ENCODE measurements at regions not wholly inside any gene's neighbourhood (a gene's known extent, or its start where the extent isn't known, plus 50 kb on each side); places are given as distances from the start of the nearest gene placed in this dataset.
"Not testable (repeated sequence)": the region's sequence is repeated elsewhere in the genome, so short reads cannot be mapped to it uniquely, and the experiment has no call there.

DNA sequence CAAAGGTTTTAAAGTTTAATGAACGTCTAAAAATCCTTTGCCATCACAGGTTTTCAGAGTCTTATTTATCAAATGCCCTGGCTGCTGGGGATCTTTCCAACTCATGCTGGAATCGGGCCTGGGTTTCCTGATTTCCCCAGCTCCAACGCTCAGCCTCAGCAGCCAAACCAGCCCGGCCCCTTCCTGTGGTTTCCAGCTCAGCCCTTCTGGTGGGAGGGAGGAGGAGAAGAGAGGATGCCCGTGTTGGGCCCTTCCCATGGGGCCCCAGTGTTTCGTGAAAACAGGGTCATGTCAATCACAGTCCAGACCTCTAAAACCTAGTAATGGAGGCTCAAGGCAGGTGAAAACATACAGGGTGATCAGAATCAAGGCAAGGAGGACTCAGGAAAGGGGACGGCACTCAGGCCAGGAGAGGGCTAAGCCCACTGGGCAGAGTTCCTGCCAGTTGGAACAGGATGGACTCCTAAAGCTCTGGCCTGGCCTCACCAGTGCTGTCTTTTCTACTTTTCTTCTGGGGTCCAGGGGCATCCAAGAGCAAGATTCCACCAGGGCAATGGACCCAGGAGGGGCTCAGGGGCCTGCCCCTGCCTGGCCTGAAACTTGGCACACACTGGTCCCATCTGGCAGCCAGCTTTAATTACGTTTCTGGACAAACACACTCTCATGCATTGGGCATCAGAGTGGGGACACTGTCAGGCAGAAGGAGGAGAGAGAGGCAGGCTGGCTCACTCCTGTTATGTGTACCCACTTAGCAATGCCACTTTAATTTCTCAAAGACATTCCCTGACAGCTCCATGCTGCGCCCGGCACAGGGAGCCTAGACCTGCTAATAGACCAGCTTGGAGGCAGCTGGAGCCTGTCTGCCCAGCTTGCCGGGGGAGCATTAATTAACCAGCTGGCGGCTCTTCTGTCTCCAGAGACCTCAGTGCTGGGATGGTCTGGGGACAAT lies 194.6 kb downstream of the FAM43A start:
- no peaks in the 10 kb centered on the region for H3K36me3 Mint-ChIP-seq (ENCODE audit: low read depth)
- H3K27me3 Mint-ChIP-seq (ENCODE audit: low read depth) = peaks cover 4% of the 10 kb centered on the region
- no peak overlapping the region for H3K4me3 Mint-ChIP-seq
- H3K9me3 Mint-ChIP-seq = peaks cover 16% of the 10 kb centered on the region
- no peak overlapping the region for H3K27ac Mint-ChIP-seq
- H3K4me1 Mint-ChIP-seq (ENCODE audit: low read depth) = peaks cover 2% of the 10 kb centered on the region

DNA sequence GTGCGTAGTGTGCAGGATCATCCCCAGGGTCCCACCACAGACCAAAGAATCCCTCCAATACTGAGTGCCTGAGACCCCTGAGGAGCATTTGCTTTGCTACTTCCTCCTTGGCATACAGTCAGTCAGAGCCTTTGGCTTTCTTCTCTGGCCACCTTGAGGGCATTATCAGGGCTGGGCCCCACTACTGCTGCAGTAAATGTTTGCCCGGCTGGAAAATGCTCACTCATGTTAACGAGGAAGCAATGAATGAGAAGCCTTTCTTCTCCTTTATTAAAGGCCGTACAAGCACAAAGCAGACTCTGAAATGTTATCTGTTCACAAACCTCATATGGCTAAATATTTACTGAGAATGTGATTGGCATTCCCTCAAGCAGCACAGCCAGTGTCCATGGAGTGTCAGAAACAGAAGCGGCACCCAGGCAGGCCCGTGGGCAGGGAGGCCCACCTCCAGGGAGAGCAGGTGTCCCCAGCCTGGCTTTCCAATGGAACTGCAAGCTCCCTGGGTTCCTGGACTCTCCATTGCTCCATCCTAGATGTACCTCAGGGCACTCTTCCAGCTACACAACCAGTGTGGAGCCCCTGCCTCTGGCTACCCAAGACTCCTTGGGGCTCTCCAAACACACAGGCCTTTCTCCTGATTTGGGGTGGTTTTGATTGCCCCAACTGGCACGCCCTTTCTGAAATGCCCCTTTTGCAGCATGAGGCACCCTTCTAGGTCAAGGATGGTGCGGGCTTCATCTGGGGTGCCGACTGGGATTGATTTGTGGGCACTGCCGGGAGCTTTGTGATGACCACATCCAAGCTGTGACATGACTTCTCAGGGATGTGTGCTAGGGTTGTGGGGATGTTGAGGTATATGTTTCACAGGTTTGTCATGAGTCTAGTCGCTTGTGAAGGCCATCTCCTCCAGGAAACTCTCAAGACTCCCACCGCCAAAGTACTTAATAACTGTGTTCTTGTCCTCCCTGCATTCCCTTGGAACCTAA lies 195.6 kb downstream of the FAM43A start:
- Mint-ChIP-seq H3K27me3 (ENCODE audit: low read depth) (peaks cover 4% of the 10 kb centered on the region), H3K4me1 (ENCODE audit: low read depth) (peaks cover 2% of the 10 kb centered on the region), H3K36me3 (ENCODE audit: low read depth) (no peaks in the 10 kb centered on the region), H3K9me3 (peaks cover 16% of the 10 kb centered on the region), H3K4me3 (no peak overlapping the region), H3K27ac (no peak overlapping the region)

DNA sequence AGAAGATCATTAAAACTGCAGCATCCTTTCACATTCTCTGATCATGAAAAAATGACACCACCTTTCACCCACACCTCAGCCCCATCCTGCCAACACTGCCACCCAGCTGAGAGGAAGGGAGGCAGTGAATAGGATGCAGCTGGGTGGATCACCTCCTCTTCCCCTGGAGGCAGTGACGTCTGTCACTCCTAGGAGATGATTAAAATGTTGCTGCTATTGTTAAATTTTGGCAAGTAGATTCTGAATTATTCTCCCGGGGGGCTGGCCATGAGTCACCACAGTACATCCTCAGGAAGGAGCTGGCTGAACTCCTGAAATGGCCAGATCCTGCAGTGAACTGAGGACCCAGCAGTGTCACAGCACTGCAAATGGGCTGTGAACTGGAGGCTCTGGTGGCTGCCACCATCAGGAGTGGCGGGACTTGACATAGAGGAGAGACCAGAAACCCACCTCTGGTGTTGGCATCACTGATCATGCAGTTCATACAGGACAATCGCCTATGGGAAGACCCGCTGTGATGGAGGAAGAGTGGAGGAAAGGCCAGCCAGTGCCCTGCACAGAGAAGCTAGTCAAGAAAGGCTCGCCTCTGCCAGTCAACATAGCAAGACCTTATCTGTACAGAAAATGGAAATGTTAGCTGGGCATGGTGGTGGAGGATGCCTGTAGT lies 199.1 kb downstream of the FAM43A start:
- Mint-ChIP-seq H3K27me3 (ENCODE audit: low read depth) (peaks cover 3% of the 10 kb centered on the region), H3K4me1 (ENCODE audit: low read depth) (peaks cover 2% of the 10 kb centered on the region), H3K36me3 (ENCODE audit: low read depth) (peaks cover 2% of the 10 kb centered on the region), H3K9me3 (peaks cover 31% of the 10 kb centered on the region), H3K27ac (no peak overlapping the region), H3K4me3 (no peak overlapping the region)

DNA sequence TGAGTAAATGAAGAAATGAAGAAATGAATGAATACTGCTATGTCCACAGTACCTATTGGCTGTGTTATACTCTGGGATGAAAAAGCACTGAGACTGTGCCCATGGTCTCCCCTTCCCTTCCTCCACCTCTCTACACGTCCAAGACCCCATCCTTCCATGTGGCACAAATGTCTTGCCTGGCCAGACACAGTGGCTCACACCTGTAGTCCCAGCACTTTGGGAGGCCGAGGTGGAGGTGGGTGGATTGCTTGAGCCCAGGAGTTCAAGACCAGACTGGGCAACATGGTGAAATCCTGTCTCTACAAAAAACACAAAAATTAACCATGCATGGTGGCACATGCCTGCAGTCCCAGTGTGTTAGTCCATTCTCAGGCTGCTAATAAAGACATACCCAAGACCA lies 200.1 kb downstream of the FAM43A start:
- H3K27ac Mint-ChIP-seq = no peak overlapping the region

DNA sequence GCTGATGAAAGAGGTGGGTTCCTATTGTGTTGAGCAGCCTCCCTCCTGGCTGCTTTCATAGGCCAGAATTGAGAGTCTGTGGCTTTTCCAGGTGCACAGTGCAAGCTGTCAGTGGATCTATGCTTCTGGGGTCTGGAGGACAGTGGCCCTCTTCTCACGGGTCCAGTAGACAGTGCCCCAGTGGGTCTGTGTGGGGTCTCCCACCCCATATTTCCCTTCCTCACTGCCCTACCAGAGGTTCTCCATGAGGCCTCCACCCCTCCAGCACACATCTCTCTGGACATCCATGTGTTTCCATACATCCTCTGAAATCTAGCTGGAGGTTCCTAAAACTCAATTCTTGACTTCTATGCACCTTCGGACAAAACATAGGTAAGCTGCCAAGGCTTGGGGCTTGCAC lies 201.2 kb downstream of the FAM43A start:
- Mint-ChIP-seq H3K36me3 (ENCODE audit: low read depth) (peaks cover 2% of the 10 kb centered on the region), H3K4me3 (no peak overlapping the region), H3K27ac (no peak overlapping the region), H3K9me3 (peaks cover 31% of the 10 kb centered on the region), H3K4me1 (ENCODE audit: low read depth) (no peaks in the 10 kb centered on the region), H3K27me3 (ENCODE audit: low read depth) (peaks cover 3% of the 10 kb centered on the region)

More for the DNA sequence above, 200.1 kb downstream of the FAM43A start:
- peaks cover 3% of the 10 kb centered on the region for H3K27me3 Mint-ChIP-seq (ENCODE audit: low read depth)
- H3K9me3 Mint-ChIP-seq = peaks cover 31% of the 10 kb centered on the region
- peaks cover 2% of the 10 kb centered on the region for H3K36me3 Mint-ChIP-seq (ENCODE audit: low read depth)
- no peaks in the 10 kb centered on the region for H3K4me1 Mint-ChIP-seq (ENCODE audit: low read depth)
- H3K4me3 Mint-ChIP-seq = no peak overlapping the region

DNA sequence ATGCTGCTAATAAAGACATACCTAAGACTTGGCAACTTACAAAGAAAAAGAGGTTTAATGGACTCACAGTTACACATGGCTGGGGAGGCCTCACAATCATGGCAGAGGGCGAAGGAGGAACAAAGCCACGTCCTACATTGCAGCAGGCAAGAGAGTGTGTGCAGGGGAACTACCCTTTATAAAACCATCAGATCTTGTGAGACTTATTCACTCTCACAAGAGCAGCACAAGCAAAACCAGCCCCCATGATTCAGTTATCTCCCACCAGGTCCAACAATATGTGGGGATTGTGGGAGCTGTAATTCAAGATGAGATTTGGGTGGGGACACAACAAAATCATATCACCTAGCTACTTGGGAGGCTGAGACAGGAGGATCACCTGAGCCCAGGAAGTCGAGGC lies 202.4 kb downstream of the FAM43A start:
- not testable (repeated sequence) for H3K4me3 Mint-ChIP-seq; H3K27ac Mint-ChIP-seq; H3K27me3 Mint-ChIP-seq (ENCODE audit: low read depth); H3K36me3 Mint-ChIP-seq (ENCODE audit: low read depth); H3K4me1 Mint-ChIP-seq (ENCODE audit: low read depth)
- peaks cover 35% of the 10 kb centered on the region for H3K9me3 Mint-ChIP-seq

DNA sequence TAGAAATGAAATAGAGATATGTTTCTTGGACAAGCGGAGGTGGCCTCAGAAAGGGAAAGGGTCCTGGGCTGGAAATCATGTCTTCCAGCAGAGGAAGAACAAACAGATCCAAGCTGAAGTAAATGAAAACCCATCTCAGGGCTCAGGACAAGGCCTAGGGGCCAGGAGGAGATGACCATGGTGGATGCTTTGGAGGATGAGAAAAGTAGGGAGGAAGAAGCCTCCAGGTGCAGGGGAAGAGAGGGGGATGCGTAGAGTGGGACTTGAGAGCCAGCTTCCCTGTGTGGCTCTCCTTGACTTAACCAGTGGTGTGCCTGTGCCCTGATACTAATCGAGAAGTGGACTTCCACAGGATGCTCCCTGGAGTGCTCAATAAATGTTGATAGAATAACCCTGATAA lies 203.2 kb downstream of the FAM43A start:
- Mint-ChIP-seq H3K4me1 (ENCODE audit: low read depth) (no peaks in the 10 kb centered on the region), H3K36me3 (ENCODE audit: low read depth) (peaks cover 2% of the 10 kb centered on the region), H3K27ac (no peak overlapping the region), H3K9me3 (peaks cover 32% of the 10 kb centered on the region), H3K27me3 (ENCODE audit: low read depth) (peaks cover 3% of the 10 kb centered on the region), H3K4me3 (no peak overlapping the region)

DNA sequence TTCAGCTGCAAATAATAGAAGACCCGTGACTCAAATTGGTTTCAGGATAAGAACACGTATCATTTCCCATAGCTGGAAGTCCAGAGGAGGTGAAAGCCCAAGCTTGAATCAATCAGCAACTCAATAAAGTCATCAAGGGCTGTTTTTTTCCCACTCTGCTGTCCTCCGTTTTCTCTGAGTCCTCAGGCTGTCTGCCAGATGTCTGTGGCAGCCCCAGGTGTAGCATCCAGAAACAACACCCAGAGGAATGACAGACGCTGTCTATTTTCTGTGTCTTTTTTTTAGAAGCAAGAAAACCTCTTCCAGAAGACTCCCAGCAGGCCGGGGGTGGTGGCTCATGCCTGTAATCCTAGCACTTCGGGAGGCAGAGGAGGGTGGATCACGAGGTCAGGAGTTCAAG lies 204.4 kb downstream of the FAM43A start:
- Mint-ChIP-seq H3K27me3 (ENCODE audit: low read depth) (peaks cover 3% of the 10 kb centered on the region), H3K4me1 (ENCODE audit: low read depth) (no peaks in the 10 kb centered on the region), H3K27ac (no peak overlapping the region), H3K36me3 (ENCODE audit: low read depth) (peaks cover 4% of the 10 kb centered on the region), H3K9me3 (peaks cover 28% of the 10 kb centered on the region), H3K4me3 (no peak overlapping the region)

DNA sequence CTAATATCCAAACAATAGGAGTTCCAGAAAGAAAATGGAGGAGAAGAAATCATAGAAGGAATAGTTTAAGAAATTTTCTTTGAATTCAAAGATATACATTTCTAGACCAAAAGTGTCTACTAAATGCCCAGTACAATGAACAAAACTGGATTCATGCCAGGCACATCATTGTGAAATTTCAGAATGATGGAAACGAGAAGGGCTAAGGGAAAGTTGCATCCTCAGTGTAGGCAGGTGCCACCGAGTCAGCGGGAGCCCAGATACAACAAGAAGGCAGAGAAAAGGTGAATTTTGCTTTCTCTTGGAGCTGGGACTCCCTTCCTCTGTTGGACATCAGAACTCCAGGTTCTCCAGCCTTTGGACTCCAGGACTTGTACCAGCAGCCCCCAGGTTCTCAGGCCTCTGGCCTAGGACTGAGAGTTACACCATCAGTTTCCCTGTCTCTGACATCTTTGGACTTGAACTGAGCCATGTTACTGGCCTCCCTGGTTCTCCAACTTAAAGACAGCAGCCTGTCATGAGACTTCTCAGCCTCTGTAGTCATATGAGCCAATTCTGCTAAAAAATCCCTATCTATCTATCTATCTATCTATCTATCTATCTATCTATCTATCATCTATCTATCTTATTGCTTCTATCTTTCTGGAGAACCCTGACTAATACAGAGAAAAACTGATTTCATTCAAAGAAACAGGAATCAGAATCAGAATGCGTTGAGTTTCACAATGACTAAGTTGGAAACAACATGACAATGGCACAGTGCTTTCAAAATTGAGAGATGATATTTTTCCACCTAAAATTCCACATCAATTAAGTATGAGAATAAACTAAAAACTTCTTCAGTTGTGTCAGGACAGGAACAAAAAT lies 207.7 kb downstream of the FAM43A start:
- peaks cover 6% of the 10 kb centered on the region for H3K36me3 Mint-ChIP-seq (ENCODE audit: low read depth)
- H3K27ac Mint-ChIP-seq = no peak overlapping the region
- no peaks in the 10 kb centered on the region for H3K4me1 Mint-ChIP-seq (ENCODE audit: low read depth)
- H3K9me3 Mint-ChIP-seq = peaks cover 38% of the 10 kb centered on the region
- peaks cover 12% of the 10 kb centered on the region for H3K27me3 Mint-ChIP-seq (ENCODE audit: low read depth)
- H3K4me3 Mint-ChIP-seq = no peak overlapping the region

DNA sequence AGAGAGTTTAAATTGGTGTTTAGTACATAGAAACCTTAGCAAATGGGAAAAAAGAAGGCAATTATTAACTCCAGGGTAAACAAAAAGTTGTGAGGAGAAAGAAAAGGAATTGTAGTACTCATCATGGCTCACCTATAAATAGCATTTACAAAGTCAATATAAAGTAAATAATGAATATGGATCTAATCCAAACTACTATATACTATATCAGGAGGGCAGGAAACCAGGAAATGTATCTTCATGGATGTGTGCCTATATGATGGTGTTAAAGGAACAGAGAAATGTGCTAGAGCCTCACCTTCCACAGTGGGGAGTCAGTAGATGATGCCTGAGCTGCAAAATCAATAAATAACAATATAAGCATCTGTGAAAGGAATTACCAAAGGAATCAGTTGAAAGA lies 208.9 kb downstream of the FAM43A start:
- no peak overlapping the region for H3K27ac Mint-ChIP-seq
- peaks cover 50% of the 10 kb centered on the region for H3K9me3 Mint-ChIP-seq
- H3K27me3 Mint-ChIP-seq (ENCODE audit: low read depth) = peaks cover 21% of the 10 kb centered on the region
- H3K4me1 Mint-ChIP-seq (ENCODE audit: low read depth) = no peaks in the 10 kb centered on the region
- peaks cover 4% of the 10 kb centered on the region for H3K36me3 Mint-ChIP-seq (ENCODE audit: low read depth)
- H3K4me3 Mint-ChIP-seq = no peak overlapping the region

DNA sequence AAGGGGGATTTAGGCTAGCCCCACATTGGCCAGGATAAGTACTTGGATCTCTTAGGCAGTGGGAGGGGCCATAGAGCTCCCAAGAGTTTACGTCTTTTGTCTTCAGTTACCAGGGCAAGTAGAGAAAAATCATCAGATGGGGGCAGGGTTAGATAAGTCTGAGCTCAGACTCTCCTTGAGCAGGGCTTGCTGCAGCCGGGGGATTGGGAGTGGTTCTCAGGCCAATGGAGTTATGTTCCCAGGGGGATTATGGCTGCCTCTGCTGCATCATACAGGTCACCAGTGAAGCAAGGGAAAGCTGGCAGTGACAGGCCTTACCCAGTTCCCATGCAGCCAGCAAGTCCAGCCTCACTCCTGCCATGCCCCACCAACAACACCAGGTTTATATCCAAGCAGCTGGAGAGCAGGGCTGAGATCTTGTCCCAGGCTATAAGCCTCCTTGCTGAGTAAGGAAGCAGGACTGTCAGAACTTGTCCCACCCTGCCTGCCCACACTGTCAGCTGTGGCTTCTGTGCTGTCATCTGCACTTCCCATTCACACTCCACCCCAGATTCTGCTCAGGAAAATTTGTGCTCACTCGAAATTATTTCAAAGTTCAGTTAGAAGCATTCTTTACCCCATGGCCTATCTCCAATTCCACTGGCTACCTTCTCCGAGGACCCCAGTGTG lies 215.3 kb downstream of the FAM43A start:
- Mint-ChIP-seq H3K4me1 (ENCODE audit: low read depth) (peaks cover 5% of the 10 kb centered on the region), H3K27ac (no peak overlapping the region), H3K27me3 (ENCODE audit: low read depth) (peaks cover 41% of the 10 kb centered on the region), H3K9me3 (peaks cover 63% of the 10 kb centered on the region), H3K4me3 (no peak overlapping the region), H3K36me3 (ENCODE audit: low read depth) (peaks cover 2% of the 10 kb centered on the region)

DNA sequence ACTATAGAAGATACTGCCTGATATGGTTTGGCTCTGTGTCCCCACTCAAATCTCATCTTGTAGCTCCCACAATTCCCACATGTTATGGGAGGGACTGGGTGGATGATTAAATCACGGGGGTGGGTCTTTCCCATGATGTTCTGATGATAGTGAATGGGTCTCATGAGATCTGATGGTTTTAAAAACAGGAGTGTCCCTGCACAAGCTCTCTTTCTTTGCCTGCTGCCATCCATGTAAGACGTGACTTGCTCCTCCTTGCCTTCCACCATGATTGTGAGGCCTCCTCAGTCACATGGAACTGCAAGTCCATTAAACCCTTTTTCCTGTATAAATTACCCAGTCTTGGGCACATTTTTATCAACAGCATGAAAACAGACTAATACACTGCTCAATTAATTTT lies 217.8 kb downstream of the FAM43A start:
- H3K27ac Mint-ChIP-seq; H3K4me3 Mint-ChIP-seq; H3K36me3 Mint-ChIP-seq (ENCODE audit: low read depth): not testable (repeated sequence)
- H3K27me3 Mint-ChIP-seq (ENCODE audit: low read depth) = peaks cover 28% of the 10 kb centered on the region
- H3K4me1 Mint-ChIP-seq (ENCODE audit: low read depth) = peaks cover 11% of the 10 kb centered on the region
- H3K9me3 Mint-ChIP-seq = peaks cover 40% of the 10 kb centered on the region

DNA sequence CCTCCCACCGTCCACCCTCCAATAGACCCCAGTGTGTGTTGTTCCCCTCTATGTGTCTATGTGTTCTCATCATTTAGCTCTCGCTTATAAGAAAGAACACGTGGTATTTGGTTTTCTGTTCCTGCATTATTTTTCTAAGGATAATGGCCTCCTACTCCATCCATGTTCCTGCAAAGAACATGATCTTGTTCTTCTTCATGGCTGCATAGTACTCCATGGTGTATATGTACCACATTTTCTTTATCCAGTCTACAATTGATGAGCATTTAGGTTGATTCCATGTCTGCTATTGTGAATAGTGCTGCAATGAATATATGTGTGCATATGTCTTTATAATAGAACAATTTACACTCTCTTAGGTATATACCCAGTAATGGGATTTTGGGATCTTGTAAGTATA lies 219.3 kb downstream of the FAM43A start:
- H3K4me3 Mint-ChIP-seq; H3K36me3 Mint-ChIP-seq (ENCODE audit: low read depth); H3K27ac Mint-ChIP-seq: not testable (repeated sequence)
- Mint-ChIP-seq H3K4me1 (ENCODE audit: low read depth) (peaks cover 11% of the 10 kb centered on the region), H3K9me3 (peaks cover 25% of the 10 kb centered on the region), H3K27me3 (ENCODE audit: low read depth) (peaks cover 17% of the 10 kb centered on the region)

All from T-helper 1 cell treated with Interleukin-12 subunit alpha and Interleukin-12 subunit beta and Interleukin-4 antibody, amounts not matched to agents 30 μg/mL and 1 μg/mL, for 36 hours (primary cell).